ENCODE measurements at regions not wholly inside any gene's neighbourhood (a gene's known extent, or its start where the extent isn't known, plus 50 kb on each side); places are given as distances from the start of the nearest gene placed in this dataset.

DNA sequence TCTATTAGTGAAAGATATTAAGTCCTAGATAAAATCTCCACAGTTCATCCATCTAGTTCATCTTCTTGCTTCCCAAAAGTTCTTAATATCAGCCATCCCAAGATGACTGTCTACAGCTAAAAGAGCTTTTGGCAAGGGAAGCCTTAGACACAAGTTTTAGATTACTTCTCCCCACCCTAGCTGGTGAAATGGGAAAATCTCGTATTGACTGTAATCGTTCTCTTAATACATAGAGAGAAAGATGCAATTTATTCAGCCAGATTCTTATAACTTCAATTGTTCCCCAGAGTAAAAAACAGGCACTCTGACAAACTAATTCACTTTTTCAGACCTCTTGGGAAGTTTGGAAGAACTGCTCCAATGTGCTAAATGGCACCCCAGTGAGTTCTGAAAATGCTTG lies 1439.6 kb upstream of the C9orf72 start:
- intact Hi-C loops (cut with micrococcal nuclease; ENCODE audit: unreplicated experiment), result no loop called here

GRCh38 chr9:29021632-29022031 lies 1448.4 kb upstream of the C9orf72 start:
- Histone ChIP-seq H3K27ac (no peak overlapping the region), H3K4me3 (no peak overlapping the region), H3F3A (ENCODE audit: insufficient read depth, low read depth) (no peaks in the 10 kb centered on the region), H3K4me1 (replicated peaks; ENCODE audit: insufficient read depth) (no peaks in the 10 kb centered on the region), H3K36me3 (ENCODE audit: low read depth) (no peaks in the 10 kb centered on the region), H4K20me1 (ENCODE audit: insufficient read depth) (no peaks in the 10 kb centered on the region), H3K9me2 (ENCODE audit: insufficient read depth) (no peaks in the 10 kb centered on the region), H3K79me2 (ENCODE audit: low read depth) (no peaks in the 10 kb centered on the region), H3K27me3 (ENCODE audit: insufficient read depth, low read depth) (no peaks in the 10 kb centered on the region), H3K9me3 (ENCODE audit: insufficient read depth, low read depth) (no peaks in the 10 kb centered on the region), H3K4me2 (no peak overlapping the region), H2AFZ (no peak overlapping the region)
- ChIA-PET POLR2A (ENCODE audit: unreplicated experiment) (no interaction called here), CTCF (no interaction called here)
- no peak for DNase-seq
- no TSS peak for BruUV-seq (replicated peaks)
- intact Hi-C loops (cut with micrococcal nuclease; ENCODE audit: unreplicated experiment), result no loop called here
- TF ChIP-seq EZH2 (IDR thresholded peaks at IDR 0.05; ENCODE audit: low read depth) (no peak), CTCF (conservative IDR thresholded peaks at IDR 0.05) (no peak)

More for the DNA sequence above, 1439.6 kb upstream of the C9orf72 start:
- no peaks in the 10 kb centered on the region for H3K79me2 ChIP-seq (ENCODE audit: low read depth)
- ChIA-PET CTCF (no interaction called here), POLR2A (ENCODE audit: unreplicated experiment) (no interaction called here)
- no peak for TF ChIP-seq CTCF (conservative IDR thresholded peaks at IDR 0.05)
- no peak for DNase-seq
- H2AFZ ChIP-seq, result no peak overlapping the region
- no peak overlapping the region for H3K4me3 ChIP-seq
- H3K27ac ChIP-seq, result no peak overlapping the region
- no peak overlapping the region for H3K4me2 ChIP-seq
- H3K4me1 ChIP-seq (replicated peaks; ENCODE audit: insufficient read depth), result no peaks in the 10 kb centered on the region
- no peaks in the 10 kb centered on the region for H3K27me3 ChIP-seq (ENCODE audit: insufficient read depth, low read depth)
- H3K9me2 ChIP-seq (ENCODE audit: insufficient read depth), result no peaks in the 10 kb centered on the region
- H3K36me3 ChIP-seq (ENCODE audit: low read depth), result no peaks in the 10 kb centered on the region
- no peaks in the 10 kb centered on the region for H3K9me3 ChIP-seq (ENCODE audit: insufficient read depth, low read depth)
- H3F3A ChIP-seq (ENCODE audit: insufficient read depth, low read depth), result no peaks in the 10 kb centered on the region
- H4K20me1 ChIP-seq (ENCODE audit: insufficient read depth), result no peaks in the 10 kb centered on the region
- BruUV-seq (replicated peaks), result no TSS peak

- no TSS peak for BruUV-seq (replicated peaks)
- no peak for TF ChIP-seq CTCF (conservative IDR thresholded peaks at IDR 0.05)
- no peak for TF ChIP-seq EZH2 (IDR thresholded peaks at IDR 0.05; ENCODE audit: low read depth)
- no peak for DNase-seq
- POLR2A ChIA-PET (ENCODE audit: unreplicated experiment), result no interaction called here
- Histone ChIP-seq H3F3A (ENCODE audit: insufficient read depth, low read depth) (no peaks in the 10 kb centered on the region), H3K27me3 (ENCODE audit: insufficient read depth, low read depth) (no peaks in the 10 kb centered on the region), H2AFZ (no peak overlapping the region), H4K20me1 (ENCODE audit: insufficient read depth) (no peaks in the 10 kb centered on the region), H3K27ac (no peak overlapping the region), H3K9me3 (ENCODE audit: insufficient read depth, low read depth) (no peaks in the 10 kb centered on the region), H3K4me1 (replicated peaks; ENCODE audit: insufficient read depth) (peaks cover 8% of the 10 kb centered on the region; the same call in 1 of the 2 replicates), H3K79me2 (ENCODE audit: low read depth) (no peaks in the 10 kb centered on the region), H3K4me2 (no peak overlapping the region), H3K36me3 (ENCODE audit: low read depth) (no peaks in the 10 kb centered on the region), H3K4me3 (no peak overlapping the region), H3K9me2 (ENCODE audit: insufficient read depth) (no peaks in the 10 kb centered on the region)
- CTCF ChIA-PET, result no interaction called here
- intact Hi-C loops (cut with micrococcal nuclease; ENCODE audit: unreplicated experiment), result no loop called here
Observed at GRCh38 chr9:29038332-29038731, 1465.1 kb upstream of the C9orf72 start.

All from PC-9 (cell line).